GM18507 (cell line): ENCODE measurements at regions not wholly inside any gene's neighbourhood (a gene's known extent, or its start where the extent isn't known, plus 50 kb on each side); places are given as distances from the start of the nearest gene placed in this dataset.
"Not testable (repeated sequence)": the region's sequence is repeated elsewhere in the genome, so short reads cannot be mapped to it uniquely, and the experiment has no call there.

ENCODE experiments used
- DNase-seq: peaks from one replicate; pipeline ENCODE4 v3.0.0; 2011; ENCODE audit warnings: low read depth; ENCODE audit not compliant: insufficient read length; ENCODE audit errors: extremely low spot score
- FAIRE-seq: peaks from 2 replicates; lab custom pipeline; 2011; peaks lifted over from hg19 to GRCh38; lab: Jason Lieb, UNC

DNA sequence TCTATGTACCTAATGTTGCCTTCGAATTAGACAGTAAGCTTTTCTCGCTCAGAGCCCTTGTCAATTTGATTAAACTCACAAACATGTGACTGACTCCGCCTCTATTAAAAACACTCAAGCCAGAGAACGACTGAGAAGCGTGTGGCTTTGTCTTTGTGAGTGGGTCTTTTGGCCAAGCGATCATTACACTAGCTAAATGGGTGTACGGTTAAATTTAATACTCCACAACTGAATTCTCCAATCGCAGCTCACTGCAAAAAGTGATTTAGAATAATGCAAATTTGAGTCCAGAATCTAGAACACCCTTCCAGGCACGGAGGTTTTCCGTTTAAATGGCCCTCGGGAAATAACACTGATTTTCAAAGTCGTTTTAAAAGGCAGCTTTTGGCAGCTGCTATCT, 253.7 kb downstream of the EFCAB11 start:
- DNase-seq: no peak
- no peak for FAIRE-seq

DNA sequence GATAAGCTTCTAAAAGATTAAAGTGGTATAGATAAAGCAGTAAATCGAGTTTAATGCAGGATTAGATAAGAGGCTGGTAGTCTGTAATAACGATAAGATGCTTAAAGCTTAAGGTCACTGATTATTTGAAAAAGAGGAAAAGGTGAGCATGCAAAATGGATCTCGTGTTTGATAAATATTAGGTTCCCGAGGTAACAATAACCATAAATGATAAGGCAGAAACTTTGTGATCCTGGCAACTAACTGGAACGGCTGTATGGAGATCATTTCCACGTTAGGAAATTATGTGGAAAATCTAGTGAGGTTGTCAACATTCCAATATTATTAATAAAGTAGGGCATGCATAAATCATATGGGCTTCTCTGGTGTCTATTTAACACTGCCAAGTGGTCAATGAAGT, 255.5 kb downstream of the EFCAB11 start:
- FAIRE-seq (no peak), DNase-seq (no peak)

DNA sequence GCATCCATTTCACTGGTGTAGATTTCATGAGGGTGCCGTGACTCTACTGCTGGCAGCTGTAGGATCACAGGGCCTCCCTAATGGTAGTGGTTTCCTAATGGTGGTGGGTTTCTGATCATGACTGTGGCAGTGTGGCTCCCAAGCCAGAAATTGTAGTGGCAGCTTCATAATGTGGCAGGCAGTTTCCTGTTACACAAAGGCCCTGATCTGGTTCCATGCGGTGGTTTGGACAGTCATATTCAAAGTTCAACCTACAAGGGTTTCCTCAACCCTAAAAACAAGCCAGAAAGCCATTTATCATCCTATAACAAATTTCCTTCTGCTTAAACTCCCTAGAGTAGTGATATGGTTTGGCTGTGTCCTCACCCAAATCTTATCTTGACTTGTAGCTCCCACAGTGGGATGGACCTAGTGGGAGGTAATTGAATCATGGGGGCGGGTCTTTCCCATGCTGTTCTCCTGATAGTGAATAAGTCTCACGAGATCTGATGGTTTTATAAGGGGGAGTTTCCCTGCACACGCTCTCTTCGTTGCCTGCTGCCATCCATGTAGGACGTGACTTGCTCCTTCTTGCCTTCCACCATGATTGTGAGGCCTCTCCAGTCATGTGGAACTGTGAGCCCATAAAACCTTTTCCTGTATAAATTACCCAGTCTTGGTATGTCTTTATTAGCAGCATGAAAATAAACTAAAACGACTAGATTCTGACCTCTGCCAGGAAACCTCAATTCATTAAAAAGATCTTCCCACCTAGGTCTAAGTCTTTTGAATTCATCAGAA, 257.1 kb downstream of the EFCAB11 start:
- DNase-seq: no peak
- no peak for FAIRE-seq

GRCh38 chr14:89695846-89696245, 258.7 kb downstream of the EFCAB11 start:
- DNase-seq (no peak), FAIRE-seq (no peak)

DNA sequence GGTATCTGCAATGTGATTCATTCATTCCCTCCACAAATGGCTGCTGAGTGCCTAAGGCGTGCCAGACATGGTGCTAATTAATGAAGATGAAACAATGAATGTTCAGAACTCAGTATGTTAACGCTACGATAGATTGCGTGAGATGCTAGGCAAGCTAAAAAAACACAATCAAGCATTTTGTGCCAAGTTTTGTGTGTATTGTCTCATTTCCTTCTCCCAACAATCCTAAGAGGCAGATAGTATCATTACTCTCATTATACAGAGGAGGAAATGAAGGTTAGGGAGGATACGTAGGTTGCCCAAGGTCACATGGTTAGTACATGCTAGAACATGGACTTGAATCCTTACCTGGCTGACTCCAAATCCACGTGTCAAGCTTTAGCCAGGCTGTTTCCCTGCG, 264.4 kb downstream of the EFCAB11 start:
- DNase-seq: no peak
- no peak for FAIRE-seq

DNA sequence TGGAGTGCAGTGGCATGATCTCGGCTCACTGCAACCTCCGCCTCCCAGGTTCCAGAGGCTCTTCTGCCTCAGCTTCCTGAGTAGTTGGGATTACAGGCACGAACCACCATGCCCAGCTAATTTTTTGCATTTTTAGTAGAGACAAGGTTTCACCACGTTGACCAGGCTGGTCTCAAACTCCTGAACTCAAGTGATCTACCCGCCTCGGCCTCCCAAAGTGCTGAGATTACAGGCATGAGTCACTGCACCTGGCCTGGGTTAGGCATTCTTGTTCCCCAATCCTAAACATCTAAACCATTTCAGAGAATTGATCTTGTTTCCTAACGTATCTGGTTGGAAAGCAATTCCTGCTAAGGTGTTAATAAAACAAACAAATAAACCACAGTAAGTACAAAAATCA, 264.8 kb downstream of the EFCAB11 start:
- not testable (repeated sequence) for FAIRE-seq, DNase-seq

- FAIRE-seq: no peak
Measured at GRCh38 chr14:89688507-89689211, 265.9 kb downstream of the EFCAB11 start.

DNA sequence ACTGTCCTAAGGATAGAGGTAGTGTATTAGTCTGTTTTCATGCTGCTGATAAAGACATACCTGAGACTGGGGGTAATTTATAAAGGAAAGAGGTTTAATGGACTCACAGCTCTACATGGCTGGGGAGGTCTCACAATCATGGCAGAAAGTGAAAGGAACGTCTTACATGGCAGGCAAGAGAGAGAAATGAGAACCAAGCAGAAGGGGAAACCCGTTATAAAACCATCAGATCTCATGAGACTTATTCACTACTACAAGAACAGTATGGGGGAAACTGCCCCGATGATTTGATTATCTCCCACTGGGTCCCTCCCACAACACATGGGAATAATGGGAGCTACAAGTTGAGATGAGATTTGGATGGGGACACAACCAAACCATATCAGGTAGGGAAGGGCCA, 267.4 kb downstream of the EFCAB11 start:
- not testable (repeated sequence) for FAIRE-seq, DNase-seq

More at GRCh38 chr14:89688507-89689211, 265.9 kb downstream of the EFCAB11 start:
- no peak for DNase-seq

- FAIRE-seq (no peak), DNase-seq (no peak)
Measured at GRCh38 chr14:89684139-89684538, 267.1 kb upstream of the FOXN3 start.

DNA sequence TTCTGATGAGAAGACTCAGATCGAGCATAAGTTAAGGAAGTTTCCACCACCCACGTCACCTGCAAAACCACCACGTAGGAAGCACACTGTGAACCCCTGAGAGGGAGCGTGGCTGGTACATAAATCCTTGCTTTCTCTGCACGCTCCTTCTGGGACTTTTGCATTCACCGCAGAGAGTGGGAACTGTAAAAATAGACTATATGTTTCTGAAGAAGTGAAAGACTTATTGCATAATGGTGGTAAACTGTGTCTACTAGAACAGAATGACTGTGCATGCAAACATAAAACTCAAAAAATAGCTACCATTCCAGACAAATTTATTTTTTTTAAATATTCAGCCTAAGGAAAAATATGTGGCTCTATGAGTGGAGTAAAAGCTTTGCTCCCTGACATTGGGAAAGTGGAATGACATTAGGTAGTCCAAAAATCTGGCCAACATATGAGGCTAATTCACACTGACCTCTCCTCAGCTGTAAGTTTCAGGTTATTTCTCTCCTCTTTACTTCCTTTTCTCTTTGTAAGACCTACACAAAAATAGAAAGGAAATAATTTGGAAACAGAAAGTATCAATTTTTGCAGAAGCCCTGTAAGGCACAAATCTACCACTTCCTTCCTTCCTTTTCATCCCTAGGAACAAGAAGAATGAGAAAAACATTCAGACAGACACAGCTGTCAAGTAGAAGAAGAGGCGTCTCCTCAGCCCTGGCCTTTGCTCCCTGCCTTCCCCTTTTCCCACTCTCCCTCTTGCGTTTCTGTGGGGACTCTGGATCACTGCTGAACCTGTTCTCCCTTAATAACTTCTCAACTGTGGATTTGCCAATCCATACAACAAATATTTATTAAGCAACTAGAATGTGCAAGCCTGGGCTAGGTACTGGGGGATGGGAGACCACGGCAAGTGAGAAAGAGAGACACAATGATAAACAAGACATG, 264.3 kb upstream of the FOXN3 start:
- DNase-seq: no peak
- FAIRE-seq: peak; percentile 76

- no peak for FAIRE-seq
- DNase-seq: no peak
Measured at GRCh38 chr14:89680156-89680555, 263.1 kb upstream of the FOXN3 start.

DNA sequence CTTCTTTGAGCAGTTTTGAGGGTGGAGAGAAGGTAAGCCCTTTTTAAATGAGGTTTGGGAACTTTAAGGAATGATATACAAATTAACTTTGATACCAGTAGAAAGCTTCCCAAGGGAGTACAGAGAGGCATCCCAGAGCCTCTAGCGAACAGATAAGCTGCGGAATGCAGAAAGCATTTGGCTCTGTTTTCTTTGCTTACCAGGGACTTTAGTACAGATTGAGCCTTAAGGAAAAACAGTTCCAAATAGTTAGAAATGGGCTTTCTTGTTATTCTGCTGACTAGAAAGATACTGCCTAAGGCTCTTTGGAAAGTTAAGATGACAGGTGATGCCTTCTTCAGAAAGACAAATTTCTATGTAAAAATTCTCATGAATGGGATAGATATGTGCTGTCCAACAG, 261.7 kb upstream of the FOXN3 start:
- FAIRE-seq (no peak), DNase-seq (no peak)

DNA sequence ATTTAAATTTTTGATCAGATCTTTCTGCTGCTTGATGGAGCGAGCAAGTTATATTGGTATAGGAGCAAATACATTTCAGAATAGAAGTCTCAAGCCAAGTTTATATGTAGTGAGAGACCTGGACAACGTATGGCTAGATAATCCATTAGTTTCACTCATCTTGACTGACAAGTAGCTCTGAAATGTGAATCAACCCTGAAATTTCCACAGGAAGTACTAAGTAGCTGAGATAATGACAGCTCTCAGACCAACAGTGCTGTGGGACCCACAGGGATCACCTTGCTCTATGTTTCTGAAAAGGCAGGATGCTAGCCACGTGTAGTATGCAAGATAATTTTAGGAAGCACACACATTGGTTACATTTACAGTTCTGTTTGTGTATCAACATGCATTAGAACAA, 258.6 kb upstream of the FOXN3 start:
- no peak for DNase-seq
- no peak for FAIRE-seq

- no peak for DNase-seq
- FAIRE-seq: no peak
Measured at GRCh38 chr14:89674936-89675335, 257.9 kb upstream of the FOXN3 start.

DNA sequence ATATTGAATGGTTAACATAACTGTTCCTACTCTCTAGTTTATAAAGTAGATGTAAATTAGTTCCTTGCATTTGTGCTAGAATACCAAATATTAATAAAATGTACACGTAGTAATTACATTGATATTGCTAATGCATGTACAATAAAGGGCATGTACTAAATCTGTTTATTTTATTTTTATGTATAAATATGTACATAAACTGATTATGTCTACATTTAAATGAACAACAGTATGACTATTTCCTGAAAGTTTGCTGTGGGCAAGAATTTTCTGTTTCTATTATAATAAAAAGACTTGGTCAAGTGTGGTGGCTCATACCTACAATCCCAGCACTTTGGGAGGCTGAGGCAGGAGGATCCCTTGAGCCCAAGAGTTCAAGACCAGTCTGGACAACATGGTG, 257.2 kb upstream of the FOXN3 start:
- FAIRE-seq (no peak), DNase-seq (no peak)

- FAIRE-seq: no peak
- no peak for DNase-seq
Measured at GRCh38 chr14:89673512-89674225, 256.6 kb upstream of the FOXN3 start.

GRCh38 chr14:89672636-89673511, 255.8 kb upstream of the FOXN3 start:
- DNase-seq (no peak), FAIRE-seq (no peak)

- FAIRE-seq (no peak), DNase-seq (no peak)
Measured at GRCh38 chr14:89669193-89669592, 252.2 kb upstream of the FOXN3 start.

DNA sequence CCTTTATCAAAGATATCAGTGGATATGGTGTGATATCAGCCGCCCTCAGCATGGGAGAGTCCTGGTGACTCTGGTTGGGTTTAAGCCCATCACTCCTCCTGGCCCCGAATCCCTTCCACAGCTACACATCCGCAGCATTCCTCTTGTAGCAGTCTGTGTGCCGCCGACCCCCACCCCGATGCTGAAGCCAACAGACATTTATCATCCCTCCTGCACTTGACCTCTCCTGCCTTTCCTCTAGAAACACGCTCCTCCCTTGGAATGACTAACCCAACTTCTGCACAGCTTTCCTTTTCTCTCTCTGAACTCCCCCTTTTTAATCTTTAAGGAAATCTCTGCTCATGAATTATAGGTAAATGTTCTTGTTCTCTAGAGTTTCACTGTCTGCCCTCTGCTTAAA, 250.9 kb upstream of the FOXN3 start:
- no peak for DNase-seq
- FAIRE-seq: no peak
